ENCODE measurements at regions not wholly inside any gene's neighbourhood (a gene's known extent, or its start where the extent isn't known, plus 50 kb on each side); places are given as distances from the start of the nearest gene placed in this dataset.

GRCh38 chr7:68319061-68319460 lies 1279.2 kb upstream of the AUTS2 start:
- Mint-ChIP-seq H3K4me3 (no peak overlapping the region), H3K4me1 (no peaks in the 10 kb centered on the region), H3K27me3 (no peaks in the 10 kb centered on the region), H3K9me3 (ENCODE audit: low read depth) (peaks cover 6% of the 10 kb centered on the region), H3K36me3 (no peaks in the 10 kb centered on the region), H3K27ac (no peak overlapping the region)
- CTCF ChIA-PET: no interaction called here
- DNase-seq (no peak), ATAC-seq (no peak)

DNA sequence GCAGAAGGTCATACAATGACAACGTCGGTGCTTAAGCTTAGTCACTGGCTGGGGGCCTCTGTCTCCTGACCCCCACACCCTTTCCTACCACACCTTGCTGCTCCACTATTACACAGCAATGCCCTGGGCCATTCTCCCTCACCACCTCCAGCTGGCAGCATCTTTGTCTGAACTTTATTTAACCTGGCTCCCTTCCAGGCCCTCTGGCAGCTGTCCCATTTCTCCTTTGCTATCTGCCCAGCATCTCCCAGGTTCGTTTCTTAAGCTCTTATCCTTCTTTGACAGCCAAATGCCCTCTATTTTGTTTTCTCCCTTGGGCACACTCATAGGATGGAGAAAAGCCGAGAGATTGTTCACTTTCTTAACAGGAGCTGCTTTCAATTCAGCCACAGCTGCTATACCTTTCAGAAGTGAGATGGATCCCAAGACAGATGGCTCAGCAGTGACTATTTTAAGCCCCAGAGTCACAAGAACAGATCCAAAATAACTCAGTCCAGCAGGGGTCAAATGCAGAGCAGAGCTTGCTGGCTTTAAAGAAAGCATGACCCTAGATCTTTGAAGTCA lies 1277.1 kb upstream of the AUTS2 start:
- DNase-seq (no peak), ATAC-seq (no peak)
- Mint-ChIP-seq H3K4me1 (no peaks in the 10 kb centered on the region), H3K9me3 (ENCODE audit: low read depth) (peaks cover 2% of the 10 kb centered on the region), H3K4me3 (no peak overlapping the region), H3K36me3 (no peaks in the 10 kb centered on the region), H3K27me3 (no peaks in the 10 kb centered on the region), H3K27ac (no peak overlapping the region)
- CTCF ChIA-PET: no interaction called here

GRCh38 chr7:68321776-68322496 lies 1276.3 kb upstream of the AUTS2 start:
- CTCF ChIA-PET: no interaction called here

DNA sequence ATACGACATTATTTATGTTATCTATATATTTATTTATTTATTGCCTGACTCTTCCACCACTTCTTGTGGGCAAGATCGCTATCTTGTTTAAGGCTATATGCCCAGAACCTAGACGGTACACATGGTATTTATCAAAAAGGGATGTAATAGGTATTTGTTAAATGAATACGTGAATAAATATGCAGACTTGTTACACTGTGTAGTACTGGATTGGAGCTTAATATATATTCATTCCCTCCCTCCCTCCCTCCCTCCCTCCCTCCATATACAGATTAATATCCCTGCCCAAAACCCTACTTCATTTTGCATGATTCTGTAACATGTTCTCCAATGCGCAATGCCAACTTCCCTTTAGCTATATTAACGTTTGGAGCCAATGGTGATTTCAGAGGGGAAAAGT lies 1273.7 kb upstream of the AUTS2 start:
- DNase-seq (no peak), ATAC-seq (no peak)
- H3K36me3 Mint-ChIP-seq: no peaks in the 10 kb centered on the region
- CTCF ChIA-PET: no interaction called here
- H3K4me1 Mint-ChIP-seq: no peaks in the 10 kb centered on the region
- H3K27me3 Mint-ChIP-seq: no peaks in the 10 kb centered on the region
- no peak overlapping the region for H3K27ac Mint-ChIP-seq
- H3K9me3 Mint-ChIP-seq (ENCODE audit: low read depth): peaks cover 9% of the 10 kb centered on the region
- H3K4me3 Mint-ChIP-seq: no peak overlapping the region

More at GRCh38 chr7:68321776-68322496, 1276.3 kb upstream of the AUTS2 start:
- DNase-seq (no peak), ATAC-seq (no peak)
- Mint-ChIP-seq H3K9me3 (ENCODE audit: low read depth) (peaks cover 2% of the 10 kb centered on the region), H3K36me3 (no peaks in the 10 kb centered on the region), H3K4me3 (no peak overlapping the region), H3K4me1 (no peaks in the 10 kb centered on the region), H3K27ac (no peak overlapping the region), H3K27me3 (no peaks in the 10 kb centered on the region)

- CTCF ChIA-PET: no interaction called here
These were observed 1264.1 kb upstream of the AUTS2 start for GRCh38 chr7:68334216-68334615.

DNA sequence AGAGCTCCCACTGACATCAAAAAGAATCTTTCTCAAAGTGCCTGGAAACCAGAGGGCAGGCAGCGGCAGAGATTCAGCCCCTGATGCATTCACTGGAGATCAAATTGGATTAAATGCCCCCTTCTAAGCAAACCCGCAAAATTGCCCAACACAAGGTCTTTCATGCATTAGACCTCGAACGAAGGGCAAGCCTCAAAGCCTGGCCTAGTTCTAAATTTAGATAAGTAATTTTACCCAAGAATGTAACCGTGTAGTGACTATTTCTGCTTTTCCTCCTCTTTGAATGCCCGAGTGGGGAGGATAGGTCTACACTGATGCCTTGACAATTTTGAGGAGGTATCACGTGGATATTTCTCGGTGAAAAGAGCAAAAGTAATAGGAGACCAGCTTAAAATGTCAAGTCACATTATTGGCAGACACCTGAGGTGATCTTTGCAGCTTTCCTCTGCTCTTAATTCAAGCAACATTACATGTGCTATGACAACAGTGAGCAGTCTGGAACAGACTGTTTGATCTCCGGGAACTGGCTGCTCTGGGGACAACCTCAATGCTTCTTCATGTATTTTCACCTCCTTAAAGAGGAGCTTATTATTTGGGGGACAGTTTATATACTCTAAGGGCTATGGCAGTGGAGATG lies 1263.5 kb upstream of the AUTS2 start:
- DNase-seq (no peak), ATAC-seq (no peak)
- H3K4me3 Mint-ChIP-seq: no peak overlapping the region
- H3K9me3 Mint-ChIP-seq (ENCODE audit: low read depth): peaks cover 12% of the 10 kb centered on the region
- no peaks in the 10 kb centered on the region for H3K4me1 Mint-ChIP-seq
- no peaks in the 10 kb centered on the region for H3K27me3 Mint-ChIP-seq
- no peaks in the 10 kb centered on the region for H3K36me3 Mint-ChIP-seq
- H3K27ac Mint-ChIP-seq: no peak overlapping the region
- CTCF ChIA-PET: no interaction called here

More at GRCh38 chr7:68334216-68334615, 1264.1 kb upstream of the AUTS2 start:
- Mint-ChIP-seq H3K9me3 (ENCODE audit: low read depth) (peaks cover 13% of the 10 kb centered on the region), H3K27me3 (no peaks in the 10 kb centered on the region), H3K4me3 (no peak overlapping the region), H3K36me3 (no peaks in the 10 kb centered on the region), H3K4me1 (no peaks in the 10 kb centered on the region), H3K27ac (no peak overlapping the region)
- DNase-seq (no peak), ATAC-seq (no peak)

DNA sequence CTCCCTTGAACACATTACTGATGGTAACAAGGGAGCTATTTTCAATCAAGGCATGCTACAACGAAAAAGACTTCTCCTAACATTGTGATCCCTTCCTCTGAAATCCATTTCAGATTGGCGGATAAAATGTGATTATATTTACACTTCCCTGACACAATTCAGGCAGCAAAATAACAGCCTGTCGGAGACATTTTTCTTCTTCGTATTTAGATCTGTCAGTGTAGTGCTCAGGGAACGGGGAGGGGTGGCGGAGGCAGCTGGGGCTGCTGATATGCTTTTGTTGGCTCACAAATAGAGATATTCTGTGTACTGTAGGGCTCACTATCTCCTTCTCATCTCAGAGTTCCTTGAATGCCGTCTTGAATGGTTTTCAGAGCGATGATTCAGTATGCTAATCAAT lies 1261.7 kb upstream of the AUTS2 start:
- Mint-ChIP-seq H3K4me1 (no peaks in the 10 kb centered on the region), H3K27ac (no peak overlapping the region), H3K27me3 (no peaks in the 10 kb centered on the region), H3K4me3 (no peak overlapping the region), H3K9me3 (ENCODE audit: low read depth) (peaks cover 14% of the 10 kb centered on the region), H3K36me3 (no peaks in the 10 kb centered on the region)
- ATAC-seq (no peak), DNase-seq (no peak)
- CTCF ChIA-PET: no interaction called here

DNA sequence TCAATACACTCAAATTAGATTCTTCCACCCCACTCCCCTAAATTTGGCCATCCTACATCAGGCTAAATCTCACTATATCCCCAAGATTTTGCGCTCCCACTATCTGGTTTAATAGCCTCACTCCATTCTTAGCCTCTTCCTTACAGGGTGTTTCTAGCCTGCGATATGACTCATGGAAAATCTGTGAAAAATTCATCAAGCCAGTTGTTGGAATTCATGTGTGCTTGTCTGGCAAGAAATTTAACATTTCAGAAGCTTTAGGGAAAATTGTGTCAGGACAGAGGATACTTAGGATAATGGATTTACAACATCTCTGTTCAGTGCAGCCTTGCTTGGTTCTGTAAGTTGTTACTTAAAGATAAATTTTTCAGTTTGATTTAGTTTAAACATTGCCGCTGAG lies 1249.9 kb upstream of the AUTS2 start:
- H3K27me3 Mint-ChIP-seq: no peaks in the 10 kb centered on the region
- DNase-seq (no peak), ATAC-seq (no peak)
- H3K27ac Mint-ChIP-seq: no peak overlapping the region
- H3K9me3 Mint-ChIP-seq (ENCODE audit: low read depth): peaks cover 22% of the 10 kb centered on the region
- CTCF ChIA-PET: no interaction called here
- H3K4me3 Mint-ChIP-seq: no peak overlapping the region
- H3K36me3 Mint-ChIP-seq: no peaks in the 10 kb centered on the region
- no peaks in the 10 kb centered on the region for H3K4me1 Mint-ChIP-seq

DNA sequence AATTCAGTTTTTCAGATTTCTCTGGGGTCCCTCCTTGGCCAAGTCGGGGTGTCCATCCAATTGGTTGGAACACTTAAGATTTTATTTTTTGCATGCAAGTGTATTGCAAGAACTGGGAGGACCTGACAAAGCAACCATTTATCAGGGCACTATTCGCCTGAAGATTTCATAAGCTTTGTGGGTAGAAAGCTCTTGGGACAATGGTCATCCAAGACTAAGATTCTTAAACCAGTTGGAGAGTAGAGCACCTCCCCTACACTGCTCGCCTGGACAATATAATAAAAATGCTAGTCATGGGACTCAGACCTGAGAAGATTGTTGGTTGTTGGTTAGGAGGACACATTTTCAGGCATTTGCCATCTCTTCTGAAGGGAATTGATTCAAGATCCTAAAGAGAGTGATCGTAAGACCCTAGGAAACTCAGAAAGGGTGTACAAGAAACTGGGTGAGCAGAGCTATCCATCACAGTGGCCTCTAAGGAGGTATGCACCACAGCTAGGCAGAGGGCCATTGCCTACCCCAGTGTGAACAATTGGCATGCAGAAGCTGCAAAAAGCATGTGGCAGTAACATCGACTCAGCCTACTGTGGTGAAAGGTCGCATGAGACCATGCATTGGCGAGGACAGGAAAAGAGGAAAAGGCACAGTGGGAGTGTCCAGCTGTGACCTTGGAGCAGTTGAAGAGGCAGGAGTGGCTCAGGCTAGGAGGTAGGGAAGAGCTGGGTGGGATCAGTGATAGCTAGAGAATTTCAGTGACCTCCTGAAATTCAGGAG lies 1235.3 kb upstream of the AUTS2 start:
- H3K9me3 Mint-ChIP-seq (ENCODE audit: low read depth): peaks cover 17% of the 10 kb centered on the region
- no peak overlapping the region for H3K27ac Mint-ChIP-seq
- no peaks in the 10 kb centered on the region for H3K36me3 Mint-ChIP-seq
- H3K4me1 Mint-ChIP-seq: no peaks in the 10 kb centered on the region
- no peaks in the 10 kb centered on the region for H3K27me3 Mint-ChIP-seq
- ATAC-seq (no peak), DNase-seq (no peak)
- CTCF ChIA-PET: no interaction called here
- no peak overlapping the region for H3K4me3 Mint-ChIP-seq

DNA sequence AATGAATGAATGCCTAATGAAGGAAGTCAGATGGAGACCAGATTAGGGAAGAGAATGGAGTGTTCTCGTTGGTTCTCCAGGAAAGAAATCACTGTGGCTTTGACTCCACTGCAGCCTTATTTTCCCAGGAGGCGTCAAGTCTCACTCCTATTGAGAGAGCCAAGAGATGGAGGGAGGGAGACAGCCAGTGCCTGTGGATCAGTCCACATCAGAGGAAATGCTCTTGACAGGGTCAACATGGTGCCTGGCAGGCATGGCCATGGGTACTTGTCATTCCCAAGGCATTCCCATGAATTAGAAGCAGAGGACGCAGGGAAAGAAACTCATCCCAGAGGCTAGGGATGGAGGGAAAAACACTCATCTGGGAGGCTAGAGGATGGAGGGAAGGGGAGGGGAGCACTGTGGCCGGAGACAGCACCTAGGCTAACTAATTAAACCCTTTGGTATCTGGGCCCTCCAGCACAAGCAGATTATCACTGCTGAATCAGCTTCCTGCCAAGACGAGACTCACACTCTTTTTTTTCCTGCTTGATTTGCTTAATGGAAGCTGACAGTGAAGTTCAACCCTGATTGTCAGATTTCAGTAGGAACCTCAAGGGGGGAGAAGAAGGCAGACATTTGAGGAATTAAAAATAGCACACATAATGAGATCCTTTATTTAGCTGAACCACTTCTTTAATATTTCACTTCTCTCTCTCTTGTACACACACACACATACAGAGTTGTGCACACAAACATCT lies 1233.2 kb upstream of the AUTS2 start:
- Mint-ChIP-seq H3K27me3 (no peaks in the 10 kb centered on the region), H3K9me3 (ENCODE audit: low read depth) (peaks cover 26% of the 10 kb centered on the region), H3K4me3 (no peak overlapping the region), H3K4me1 (no peaks in the 10 kb centered on the region), H3K27ac (no peak overlapping the region), H3K36me3 (no peaks in the 10 kb centered on the region)
- ATAC-seq (no peak), DNase-seq (no peak)
- CTCF ChIA-PET: no interaction called here

- Mint-ChIP-seq H3K4me1 (no peaks in the 10 kb centered on the region), H3K27ac (no peak overlapping the region), H3K36me3 (no peaks in the 10 kb centered on the region), H3K9me3 (ENCODE audit: low read depth) (peaks cover 22% of the 10 kb centered on the region), H3K27me3 (no peaks in the 10 kb centered on the region), H3K4me3 (no peak overlapping the region)
- DNase-seq (no peak), ATAC-seq (no peak)
- CTCF ChIA-PET: no interaction called here
These were observed 1226.3 kb upstream of the AUTS2 start for GRCh38 chr7:68371985-68372384.

GRCh38 chr7:68376131-68376661 lies 1222.1 kb upstream of the AUTS2 start:
- H3K9me3 Mint-ChIP-seq (ENCODE audit: low read depth): peaks cover 14% of the 10 kb centered on the region
- no peak overlapping the region for H3K4me3 Mint-ChIP-seq
- no peak overlapping the region for H3K27ac Mint-ChIP-seq
- CTCF ChIA-PET: no interaction called here
- H3K4me1 Mint-ChIP-seq: no peaks in the 10 kb centered on the region
- no peak for DNase-seq
- H3K27me3 Mint-ChIP-seq: no peaks in the 10 kb centered on the region
- no peak for ATAC-seq
- H3K36me3 Mint-ChIP-seq: no peaks in the 10 kb centered on the region

DNA sequence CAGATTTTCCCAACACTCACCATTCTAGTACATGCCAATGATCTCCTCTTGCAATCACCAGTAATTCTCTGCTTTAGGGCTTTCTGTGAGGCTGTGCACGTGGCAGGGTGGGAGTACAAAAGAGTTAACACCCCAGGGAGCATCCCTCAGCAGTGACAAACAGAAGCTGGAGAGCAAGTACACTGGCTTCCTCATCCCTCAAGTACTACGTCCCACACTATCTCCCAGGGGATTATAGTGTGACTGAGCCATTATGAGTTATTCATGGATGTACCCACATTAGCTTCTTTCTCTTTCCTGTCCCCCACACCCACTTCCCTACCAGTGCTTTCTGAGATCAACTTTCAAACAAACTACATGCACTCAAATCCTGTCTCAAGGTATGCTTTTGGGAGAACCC lies 1216.5 kb upstream of the AUTS2 start:
- CTCF ChIA-PET: interaction anchor here (0.7 kb wide), 1 partner anchor 9 kb away, joined by 3 read pairs; no protein-coding TSS in a partner anchor
- no peak overlapping the region for H3K27ac Mint-ChIP-seq

More for the DNA sequence above, 1216.5 kb upstream of the AUTS2 start:
- Mint-ChIP-seq H3K4me1 (no peaks in the 10 kb centered on the region), H3K36me3 (no peaks in the 10 kb centered on the region), H3K27me3 (no peaks in the 10 kb centered on the region), H3K4me3 (no peak overlapping the region), H3K9me3 (ENCODE audit: low read depth) (peaks cover 4% of the 10 kb centered on the region)
- DNase-seq (no peak), ATAC-seq (no peak)
